ENCODE measurements at regions not wholly inside any gene's neighbourhood (a gene's known extent, or its start where the extent isn't known, plus 50 kb on each side); places are given as distances from the start of the nearest gene placed in this dataset.

DNA sequence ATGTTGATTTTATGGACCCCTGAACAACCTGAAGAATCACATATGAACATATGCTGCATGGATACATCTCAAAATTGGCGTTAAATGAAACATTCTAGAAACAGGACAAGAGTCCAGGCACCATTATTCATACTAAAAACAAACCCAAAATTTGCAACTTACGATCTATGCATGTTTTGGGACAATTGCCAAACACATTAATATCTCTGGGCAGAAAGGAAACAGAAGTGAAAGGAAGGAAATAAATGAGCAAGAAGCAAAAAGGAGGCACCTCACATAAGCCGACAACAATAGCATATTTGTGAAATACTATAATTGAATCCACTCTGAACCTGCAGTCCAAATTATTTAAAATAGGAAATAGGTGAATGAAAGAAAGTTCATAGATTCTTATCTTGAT lies 1505.3 kb downstream of the AACS start:
- DNase-seq (ENCODE audit: low read depth in 2 of 2), result no peak

DNA sequence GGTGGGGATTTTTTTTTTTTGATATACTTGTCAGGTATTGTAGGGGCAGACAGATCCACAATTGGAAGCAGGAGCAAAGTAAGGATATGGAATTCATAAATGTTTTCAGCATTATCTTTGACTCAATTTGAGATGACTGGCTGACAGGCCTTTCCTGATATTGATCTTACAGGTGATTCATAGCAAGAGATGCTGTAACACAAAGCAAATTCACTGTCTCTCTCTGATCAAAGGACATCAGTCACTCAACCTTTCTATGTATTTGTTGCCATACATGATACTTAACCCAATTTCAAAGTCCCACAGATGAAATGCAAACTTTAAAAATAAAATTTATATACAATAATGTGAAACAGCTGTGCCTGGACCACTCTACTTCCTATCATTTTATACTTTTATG lies 1506.9 kb downstream of the AACS start:
- no peak for DNase-seq (ENCODE audit: low read depth in 2 of 2)

DNA sequence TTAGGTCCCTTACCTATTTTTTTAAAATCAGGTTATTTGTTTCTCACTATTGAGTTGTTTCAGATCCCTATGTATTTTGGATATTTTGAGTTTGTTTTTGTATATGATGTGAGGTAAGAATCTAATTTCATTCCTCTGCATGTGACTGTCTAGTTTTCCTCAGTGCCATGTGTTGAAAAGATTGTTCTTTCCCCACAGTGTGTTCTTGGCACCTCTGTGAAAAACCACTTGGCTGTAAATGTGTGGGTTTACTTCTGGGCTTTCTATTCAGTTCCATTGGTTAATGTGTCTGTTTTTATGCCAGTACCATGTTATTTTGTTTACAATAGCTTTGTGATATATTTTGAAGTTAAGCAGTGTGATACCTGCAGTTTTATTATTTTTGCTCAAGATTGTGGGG lies 1516.4 kb downstream of the AACS start:
- DNase-seq (ENCODE audit: low read depth in 2 of 2), result no peak

- DNase-seq (ENCODE audit: low read depth in 2 of 2), result no peak
Observed at GRCh38 chr12:126582231-126582630, 1517.0 kb downstream of the AACS start.

DNA sequence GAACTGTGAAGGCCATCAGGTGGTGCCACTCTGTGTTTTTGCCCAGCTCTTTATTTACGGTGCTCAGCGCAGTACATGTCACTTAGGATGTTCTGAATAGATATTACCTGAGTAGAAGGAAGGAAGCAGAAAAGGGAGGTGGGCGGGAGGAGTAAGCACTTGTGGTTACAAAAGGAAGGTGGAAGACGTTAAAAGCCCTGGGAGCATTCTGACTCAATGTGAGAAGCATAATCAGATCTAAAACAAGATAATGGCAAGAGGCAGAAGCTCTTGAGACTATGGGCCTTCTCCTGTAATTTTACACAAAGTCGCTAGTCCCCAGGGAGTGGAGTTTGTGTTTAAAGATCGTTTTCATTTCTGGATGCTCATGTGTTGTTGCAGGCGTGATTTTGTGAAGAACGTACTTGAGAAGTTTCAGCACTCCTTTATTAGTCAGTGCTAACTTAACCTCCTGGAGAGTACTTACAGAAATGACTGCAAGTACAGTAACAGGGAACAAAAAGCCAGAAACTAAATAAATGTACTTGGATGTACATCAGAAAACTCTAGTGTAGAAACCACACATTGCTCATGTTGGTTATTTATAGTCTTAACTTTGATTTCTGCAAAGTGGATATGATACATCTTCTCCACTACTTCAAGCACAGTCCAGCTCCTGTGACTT lies 1523.5 kb downstream of the AACS start:
- DNase-seq (ENCODE audit: low read depth in 2 of 2), result peak in 1 of 2 donors; percentile 4

GRCh38 chr12:126591533-126591932 lies 1526.3 kb downstream of the AACS start:
- DNase-seq (ENCODE audit: low read depth in 2 of 2), result no peak

- no peak for DNase-seq (ENCODE audit: low read depth in 2 of 2)
Observed at GRCh38 chr12:126601184-126602170, 1536.2 kb downstream of the AACS start.

- DNase-seq (ENCODE audit: low read depth in 2 of 2), result no peak
Observed at GRCh38 chr12:126602612-126603011, 1537.4 kb downstream of the AACS start.

- DNase-seq (ENCODE audit: low read depth in 2 of 2), result no peak
Observed at GRCh38 chr12:126607157-126607556, 1541.9 kb downstream of the AACS start.

GRCh38 chr12:126607867-126608266 lies 1542.6 kb downstream of the AACS start:
- DNase-seq (ENCODE audit: low read depth in 2 of 2), result no peak

GRCh38 chr12:126608607-126609175 lies 1543.5 kb downstream of the AACS start:
- DNase-seq (ENCODE audit: low read depth in 2 of 2), result no peak

GRCh38 chr12:126616441-126616840 lies 1551.2 kb downstream of the AACS start:
- DNase-seq (ENCODE audit: low read depth in 2 of 2), result no peak

GRCh38 chr12:126617312-126617711 lies 1552.1 kb downstream of the AACS start:
- no peak for DNase-seq (ENCODE audit: low read depth in 2 of 2)

DNA sequence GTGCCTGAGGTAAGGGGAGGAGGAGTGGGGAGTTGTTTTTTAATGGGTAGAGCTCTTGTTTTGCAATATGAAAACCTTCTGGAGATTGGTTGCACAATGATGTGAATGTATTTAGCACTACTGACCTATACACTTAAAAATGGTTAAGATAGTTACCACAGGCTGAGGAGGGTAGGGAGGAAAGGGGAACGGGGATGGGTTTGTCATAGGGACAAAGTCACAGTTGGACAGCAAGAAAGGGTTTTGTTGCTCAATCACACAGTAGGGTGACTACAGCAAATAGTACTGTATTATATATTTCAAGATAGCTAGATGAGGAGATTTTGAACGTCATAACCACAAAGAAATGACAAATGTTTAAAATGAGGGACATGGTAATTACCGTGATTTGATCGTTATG lies 1562.4 kb downstream of the AACS start:
- no peak for DNase-seq (ENCODE audit: low read depth in 2 of 2)

- DNase-seq (ENCODE audit: low read depth in 2 of 2), result no peak
Observed at GRCh38 chr12:126636821-126637220, 1571.6 kb downstream of the AACS start.

DNA sequence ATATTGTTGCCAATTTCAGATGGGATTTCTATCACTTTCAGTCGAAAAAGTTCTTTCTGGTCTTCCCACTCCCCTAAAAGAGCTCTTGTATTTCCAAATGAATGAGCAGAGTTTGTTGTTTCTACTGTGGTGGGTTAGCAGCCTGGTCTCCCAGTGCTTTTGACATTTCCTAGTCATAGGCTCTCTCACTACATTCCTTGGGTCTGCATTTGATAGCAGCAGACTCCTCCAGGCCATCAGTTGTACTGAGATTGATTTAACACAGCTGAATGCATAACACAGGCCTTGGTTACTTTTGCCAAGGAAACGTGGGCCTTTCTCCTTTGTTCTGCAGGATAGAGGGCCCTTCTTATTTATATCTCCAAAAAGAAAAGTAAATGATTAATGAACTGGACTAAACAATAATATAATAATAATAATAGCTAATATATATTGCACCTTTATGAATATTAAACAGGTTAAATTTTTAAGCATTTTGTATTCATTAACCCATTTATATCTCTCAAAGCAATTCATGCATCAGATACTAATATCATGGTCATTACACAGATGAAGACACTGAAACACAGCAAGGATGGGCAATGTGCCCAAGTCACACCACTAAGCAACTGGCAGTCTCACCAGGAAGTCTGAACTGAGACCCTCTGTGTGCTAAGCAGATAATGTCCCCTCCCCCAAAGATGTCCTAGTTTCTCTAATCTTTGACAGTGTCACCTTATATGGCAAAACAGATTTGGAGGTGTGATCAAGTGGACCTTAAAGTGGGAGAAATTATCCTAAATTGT lies 1579.2 kb downstream of the AACS start:
- no peak for DNase-seq (ENCODE audit: low read depth in 2 of 2)

- DNase-seq (ENCODE audit: low read depth in 2 of 2), result no peak
Observed at GRCh38 chr12:126648074-126648473, 1582.8 kb downstream of the AACS start.

DNA sequence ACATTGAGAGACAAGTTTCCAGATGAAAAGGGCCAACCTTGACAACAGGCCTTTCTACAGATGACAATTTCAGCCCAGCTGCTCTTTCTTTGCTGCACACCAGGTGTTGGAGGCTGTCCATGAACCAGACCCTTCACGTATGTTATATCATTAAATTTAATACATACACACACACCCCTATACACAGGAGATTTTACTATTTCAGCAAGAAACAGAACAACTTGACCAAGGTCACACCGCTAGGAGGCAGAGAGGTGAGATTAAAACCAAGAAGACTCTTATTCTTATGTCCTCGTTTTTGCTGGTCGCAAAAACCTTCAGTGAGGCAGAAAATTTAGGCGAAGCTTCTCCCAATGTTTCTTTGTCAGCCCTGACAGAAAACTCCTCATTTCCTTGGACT lies 1585.9 kb downstream of the AACS start:
- no peak for DNase-seq (ENCODE audit: low read depth in 2 of 2)

DNA sequence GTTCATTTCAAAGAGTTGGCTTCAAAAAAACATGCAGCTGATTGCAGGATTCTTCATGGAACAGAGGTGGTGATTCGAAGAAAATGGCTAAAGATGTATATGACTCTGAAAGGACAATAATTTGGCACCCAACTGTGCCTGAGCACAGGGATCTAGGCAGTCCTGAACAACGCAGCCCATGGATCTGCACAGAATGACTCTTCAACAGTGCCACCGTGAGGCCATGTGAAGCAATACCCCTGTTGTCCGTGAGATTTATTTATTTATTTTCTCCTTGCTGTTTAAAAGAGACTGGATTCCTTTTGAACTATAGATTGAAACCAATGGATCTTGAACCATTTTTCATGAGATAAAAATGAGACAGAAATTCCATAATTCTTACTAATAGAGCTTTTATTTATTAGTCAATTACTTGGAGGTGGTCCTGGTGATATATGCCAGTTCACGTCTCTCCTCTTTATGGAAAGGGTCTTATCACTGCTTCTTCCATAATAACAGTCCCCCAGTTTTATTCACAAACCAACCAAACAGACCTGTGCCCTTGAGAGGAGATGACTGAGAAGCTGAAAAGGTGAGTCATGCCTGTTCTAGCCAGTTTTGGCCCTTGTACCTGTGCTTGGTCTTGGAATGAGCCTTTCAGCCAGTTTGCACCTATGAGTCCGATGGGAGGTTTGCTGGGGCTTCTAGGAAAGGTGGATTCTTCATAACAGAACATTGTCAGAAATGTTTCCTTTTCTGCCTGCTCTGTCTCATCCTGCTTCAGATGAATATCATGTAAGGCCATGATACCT lies 1598.3 kb downstream of the AACS start:
- DNase-seq (ENCODE audit: low read depth in 2 of 2), result no peak

DNA sequence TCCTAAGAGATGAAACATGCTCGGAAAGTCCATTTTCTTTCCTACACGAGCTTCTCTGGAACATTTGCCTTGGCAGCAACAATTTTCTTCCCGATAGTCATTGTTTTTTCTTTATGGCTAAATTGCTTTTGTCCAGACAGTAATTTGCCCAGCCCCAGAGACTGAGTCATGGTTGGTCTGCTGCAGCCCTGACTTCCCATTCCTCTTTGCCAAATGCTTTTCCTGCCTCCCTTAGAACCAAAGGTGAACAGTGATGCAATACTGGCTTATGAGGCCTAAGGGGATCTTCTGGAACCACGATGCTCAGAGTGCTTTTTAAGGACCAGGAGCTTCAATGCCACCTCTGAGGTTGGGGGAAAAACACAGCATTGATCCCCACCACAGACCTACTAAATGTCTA lies 1599.6 kb upstream of the TMEM132C start:
- no peak for DNase-seq (ENCODE audit: low read depth in 2 of 2)

GRCh38 chr12:126668538-126668937 lies 1598.4 kb upstream of the TMEM132C start:
- DNase-seq (ENCODE audit: low read depth in 2 of 2), result no peak

Data from activated CD4-positive, alpha-beta T cell treated with anti-CD3 and anti-CD28 coated beads for 24 hours (primary cell).